ENCODE measurements at regions not wholly inside any gene's neighbourhood (a gene's known extent, or its start where the extent isn't known, plus 50 kb on each side); places are given as distances from the start of the nearest gene placed in this dataset.
A peak's percentile ranks its signal among the peaks of the same experiment; 100 is the strongest.
"Not testable (repeated sequence)": the region's sequence is repeated elsewhere in the genome, so short reads cannot be mapped to it uniquely, and the experiment has no call there.

GRCh38 chrX:7637066-7637465 lies 205.9 kb upstream of the VCX start:
- DNase-seq, result no peak

- no peak for DNase-seq
Observed at GRCh38 chrX:7635604-7636003, 207.4 kb upstream of the VCX start.

- no peak for DNase-seq
Observed at GRCh38 chrX:7620560-7620959, 222.4 kb upstream of the VCX start.

GRCh38 chrX:7617994-7618393 lies 225.0 kb upstream of the VCX start:
- no peak for DNase-seq

- peak; percentile 78 for DNase-seq
Observed at GRCh38 chrX:7614616-7615015, 228.4 kb upstream of the VCX start.

GRCh38 chrX:7608625-7609024 lies 234.3 kb upstream of the VCX start:
- not testable (repeated sequence) for DNase-seq

- peak; percentile 76 for DNase-seq
Observed at GRCh38 chrX:7606039-7606652, 236.8 kb upstream of the VCX start.

GRCh38 chrX:7603387-7603786 lies 239.6 kb upstream of the VCX start:
- DNase-seq, result no peak

- DNase-seq, result no peak
Observed at GRCh38 chrX:7596822-7597221, 246.1 kb upstream of the VCX start.

- DNase-seq, result not testable (repeated sequence)
Observed at GRCh38 chrX:7593370-7593769, 249.6 kb upstream of the VCX start.

- no peak for DNase-seq
Observed at GRCh38 chrX:7586126-7586525, 256.8 kb upstream of the VCX start.

- no peak for DNase-seq
Observed at GRCh38 chrX:7582191-7582590, 260.8 kb upstream of the VCX start.

GRCh38 chrX:7580127-7580526 lies 262.8 kb upstream of the VCX start:
- DNase-seq, result no peak

- DNase-seq, result no peak
Observed at GRCh38 chrX:7574325-7574724, 268.6 kb upstream of the VCX start.

GRCh38 chrX:7570432-7571029 lies 272.4 kb upstream of the VCX start:
- DNase-seq, result no peak

GRCh38 chrX:7568597-7568996 lies 274.4 kb upstream of the VCX start:
- no peak for DNase-seq

- no peak for DNase-seq
Observed at GRCh38 chrX:7568130-7568529, 274.8 kb upstream of the VCX start.

- DNase-seq, result no peak
Observed at GRCh38 chrX:7552760-7553159, 290.2 kb upstream of the VCX start.

- DNase-seq, result no peak
Observed at GRCh38 chrX:7546551-7547080, 296.4 kb upstream of the VCX start.

- DNase-seq, result no peak
Observed at GRCh38 chrX:7545564-7545963, 297.4 kb upstream of the VCX start.

GRCh38 chrX:7542587-7543380 lies 300.2 kb upstream of the VCX start:
- DNase-seq, result no peak

GRCh38 chrX:7522860-7523259 lies 320.1 kb upstream of the VCX start:
- no peak for DNase-seq

- no peak for DNase-seq
Observed at GRCh38 chrX:7515681-7516413, 327.1 kb upstream of the VCX start.

All from NCI-H774 (cell line).